Endometrium (tissue), 2 donors: ENCODE measurements at regions not wholly inside any gene's neighbourhood (a gene's known extent, or its start where the extent isn't known, plus 50 kb on each side); places are given as distances from the start of the nearest gene placed in this dataset.
"Not testable (repeated sequence)": the region's sequence is repeated elsewhere in the genome, so short reads cannot be mapped to it uniquely, and the experiment has no call there.

Source experiments
- FAIRE-seq: peaks from 2 replicates; lab custom pipeline; 2012; peaks lifted over from hg19 to GRCh38; lab: Jason Lieb, UNC
- donor health status: control.
- donor health status: control.

DNA sequence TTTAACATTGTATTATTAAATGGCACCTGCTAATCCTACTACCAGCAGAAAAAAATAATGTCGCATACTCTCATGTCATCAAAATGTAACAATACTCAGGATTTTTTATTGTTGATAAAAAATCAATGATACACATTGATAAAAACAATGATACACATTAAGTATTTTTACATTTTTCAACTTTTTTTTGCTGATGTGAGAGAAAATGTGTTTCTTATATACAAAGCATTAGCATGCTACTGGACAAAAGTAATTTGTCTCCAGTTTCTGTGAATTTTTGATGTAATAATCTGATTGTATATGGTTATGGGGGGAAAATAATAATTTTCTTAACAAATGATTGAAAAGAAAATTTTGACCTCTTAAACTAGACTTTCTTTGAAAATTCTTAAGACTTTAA is 1256.6 kb upstream of the CNTN5 start:
- no peak for FAIRE-seq

DNA sequence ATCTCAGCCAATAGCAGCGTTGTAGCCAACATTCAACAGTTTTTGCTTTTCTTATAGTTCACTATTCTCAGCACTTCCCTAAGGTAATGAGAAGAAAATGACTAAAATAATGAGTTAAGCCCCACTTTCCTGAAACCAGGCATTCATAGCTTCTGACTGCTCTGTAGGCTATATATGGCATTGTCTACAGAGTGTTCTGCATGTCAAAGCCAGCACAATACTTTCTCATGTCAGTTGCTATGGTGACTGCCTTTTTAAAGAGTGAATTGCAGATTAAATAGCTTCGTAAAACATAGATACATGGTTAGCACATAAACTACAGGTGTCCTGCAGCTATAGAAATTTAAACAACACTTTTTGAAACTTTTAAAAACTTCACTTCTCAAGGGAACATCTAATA is 1256.1 kb upstream of the CNTN5 start:
- no peak for FAIRE-seq

DNA sequence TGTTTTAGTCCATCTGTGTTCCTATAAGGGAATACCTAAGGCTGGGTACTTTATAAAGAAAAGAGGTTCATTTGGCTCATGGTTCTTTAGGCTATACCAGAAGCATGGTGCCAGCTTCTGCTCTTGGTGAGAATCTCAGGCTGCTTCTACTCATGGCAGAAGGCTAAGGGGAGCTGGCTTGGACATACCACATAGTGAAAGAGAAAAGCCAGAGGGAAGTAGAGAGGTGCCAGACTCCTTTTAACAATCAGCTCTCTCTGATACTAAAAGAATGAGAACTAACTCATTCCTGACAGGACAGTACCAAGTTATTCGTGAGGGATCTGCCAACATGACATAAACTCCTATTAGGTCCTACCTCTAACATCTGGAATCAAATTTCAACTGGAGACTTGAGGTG is 1250.2 kb upstream of the CNTN5 start:
- FAIRE-seq: no peak

DNA sequence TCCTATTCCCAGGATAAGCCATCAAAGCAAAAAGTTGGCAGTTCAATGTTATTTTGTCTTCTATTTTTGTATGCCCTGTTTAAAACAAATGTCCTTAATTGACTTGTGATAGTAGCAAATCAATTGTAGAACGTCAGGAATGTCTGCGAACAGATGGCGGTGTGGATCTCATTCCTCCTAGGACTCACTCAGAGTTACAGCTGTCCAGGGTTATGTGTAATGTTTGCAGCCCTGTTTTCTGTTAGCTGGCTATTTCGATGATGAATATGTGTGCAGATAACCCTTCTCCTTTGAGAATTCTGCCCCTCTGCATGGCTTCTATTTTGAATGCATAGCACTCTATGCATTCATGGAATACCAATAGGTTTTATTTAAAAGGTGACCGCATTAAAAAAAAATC is 1248.0 kb upstream of the CNTN5 start:
- FAIRE-seq: no peak

DNA sequence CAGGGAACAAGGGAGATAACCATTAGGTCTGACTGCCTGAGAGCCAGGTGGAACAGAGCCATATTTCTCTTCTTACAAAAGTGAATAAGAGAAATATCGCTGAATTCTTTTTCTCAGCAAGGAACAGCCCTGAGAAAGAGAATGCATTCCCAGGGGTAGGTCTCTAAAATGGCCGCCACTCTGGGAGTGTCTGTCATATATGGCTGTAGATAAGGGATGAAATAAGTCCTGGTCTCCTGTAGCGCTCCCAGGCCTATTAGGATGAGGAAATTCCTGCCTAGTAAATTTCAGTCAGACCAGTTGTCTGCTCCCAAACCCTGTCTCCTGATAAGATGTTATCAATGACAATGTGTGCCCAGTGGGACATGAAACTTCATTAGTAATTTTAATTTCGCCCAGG is 1236.4 kb upstream of the CNTN5 start:
- FAIRE-seq: not testable (repeated sequence)

DNA sequence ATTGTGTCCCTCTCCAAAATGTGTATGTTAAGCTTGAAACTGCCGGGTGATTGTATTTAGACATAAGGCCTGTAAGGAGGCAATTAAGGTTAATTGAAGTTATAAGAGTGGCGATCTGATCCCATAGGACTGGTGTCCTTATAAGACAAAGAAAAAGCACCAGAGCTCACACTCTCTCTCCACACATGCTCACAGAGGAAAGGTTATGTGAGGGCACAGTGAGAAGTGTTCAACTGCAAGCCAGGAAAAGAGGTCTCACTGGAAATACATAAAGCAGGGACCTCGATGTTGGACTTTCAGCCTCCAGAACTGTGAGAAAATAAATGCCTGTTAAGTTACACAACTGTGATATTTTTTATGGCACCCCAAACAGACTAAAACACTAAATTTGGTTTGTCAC is 1233.8 kb upstream of the CNTN5 start:
- FAIRE-seq: no peak

DNA sequence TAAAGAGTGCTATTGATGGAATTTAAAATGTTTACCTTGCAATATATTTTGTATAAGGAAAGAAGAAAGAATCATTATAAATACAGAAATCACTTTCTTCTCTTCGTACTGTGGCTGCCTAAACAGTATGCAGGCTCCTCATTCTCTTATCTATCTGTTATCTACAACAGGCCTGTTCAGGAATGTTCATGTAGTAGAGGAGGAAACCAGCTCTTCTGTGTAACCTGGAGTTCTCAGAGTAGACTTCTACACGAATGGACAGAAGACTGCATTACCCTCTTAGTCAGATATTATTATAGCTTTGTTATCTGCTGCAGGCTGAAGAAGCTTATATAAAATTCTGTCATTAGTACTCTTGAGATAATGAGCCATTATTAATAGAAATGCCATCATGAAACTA is 1225.9 kb upstream of the CNTN5 start:
- no peak for FAIRE-seq

DNA sequence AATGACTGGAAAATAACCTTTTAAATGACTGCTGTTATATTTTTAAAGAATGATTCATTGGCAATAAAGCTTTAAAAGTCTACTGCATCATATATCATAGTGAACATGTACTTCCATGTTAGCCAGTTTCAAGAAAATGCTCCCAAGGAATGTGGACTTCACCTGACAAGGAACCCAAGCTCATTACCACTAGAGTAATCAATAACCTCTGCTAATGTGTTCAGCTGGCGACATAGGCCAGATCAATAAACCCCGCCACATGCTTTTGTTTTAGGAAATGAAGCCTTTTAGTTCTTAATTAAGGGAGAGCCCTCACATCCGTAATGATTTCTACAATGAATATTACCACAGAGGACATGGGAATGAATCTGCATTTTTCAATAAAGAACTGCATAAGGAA is 1219.9 kb upstream of the CNTN5 start:
- FAIRE-seq: no peak

DNA sequence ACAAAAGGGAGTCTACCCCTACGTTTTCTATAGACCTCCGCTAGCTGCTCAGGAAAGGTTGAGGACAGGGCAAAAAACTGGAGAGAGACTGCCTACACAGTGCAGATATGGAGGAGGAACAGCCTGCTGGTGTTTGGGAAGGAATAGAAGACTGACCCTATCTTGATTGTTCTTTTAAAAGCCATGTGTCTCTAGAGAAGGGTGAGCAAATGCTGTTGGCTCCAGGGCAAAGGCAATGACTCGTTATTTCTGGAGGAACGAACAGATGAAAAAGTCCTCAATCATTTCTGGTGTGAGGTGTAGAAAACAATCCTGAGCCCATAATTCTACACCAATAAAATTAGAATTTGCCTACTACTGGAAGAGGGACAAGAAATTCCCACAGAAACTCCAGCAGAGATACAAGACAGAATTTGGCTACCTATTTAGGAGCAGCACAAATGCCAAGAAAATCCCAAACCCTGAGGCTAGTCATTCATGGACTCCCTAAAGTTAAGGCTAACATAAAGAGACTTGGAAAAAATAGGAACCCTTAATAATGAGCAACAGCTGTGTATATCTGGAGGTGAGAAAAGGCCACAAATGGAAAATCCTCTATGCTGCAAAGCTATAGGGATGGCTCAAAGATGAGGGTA is 1206.3 kb upstream of the CNTN5 start:
- FAIRE-seq: no peak

DNA sequence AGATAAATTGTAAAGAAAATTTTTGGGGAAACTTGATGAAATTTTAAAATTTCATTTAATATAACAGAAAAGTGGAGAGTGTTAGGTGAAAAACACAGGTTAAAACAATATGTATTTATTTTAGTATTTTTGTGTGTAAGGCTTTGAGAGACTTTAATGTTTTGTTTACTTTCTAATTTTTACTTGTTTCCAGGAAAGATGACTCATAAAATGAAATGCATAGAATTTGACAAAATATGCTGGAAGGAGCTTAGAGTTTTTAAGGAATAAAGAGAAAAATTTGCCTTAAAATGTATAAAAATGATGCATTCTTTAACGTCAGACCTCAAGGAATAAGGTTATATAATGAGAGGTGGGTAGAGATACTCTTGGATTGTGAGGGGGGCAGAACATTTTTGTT is 1205.1 kb upstream of the CNTN5 start:
- FAIRE-seq: no peak

DNA sequence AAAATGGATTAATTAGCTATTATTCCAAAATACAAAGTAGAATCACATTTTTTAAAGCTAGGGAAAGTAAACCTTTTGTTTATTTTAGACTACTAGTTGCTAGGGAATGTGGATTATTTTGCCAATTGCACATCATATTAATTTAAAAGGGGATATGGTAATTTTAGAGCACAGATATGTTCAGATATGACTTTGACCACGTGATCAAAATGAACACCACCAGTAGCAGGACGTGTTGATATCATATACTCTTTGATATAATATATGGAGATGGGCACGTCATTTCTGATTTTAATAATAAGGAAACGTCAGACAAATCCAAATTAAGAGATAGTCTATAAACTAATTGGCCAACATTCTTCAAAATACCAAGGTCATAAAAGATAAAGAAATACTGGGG is 1188.3 kb upstream of the CNTN5 start:
- no peak for FAIRE-seq

DNA sequence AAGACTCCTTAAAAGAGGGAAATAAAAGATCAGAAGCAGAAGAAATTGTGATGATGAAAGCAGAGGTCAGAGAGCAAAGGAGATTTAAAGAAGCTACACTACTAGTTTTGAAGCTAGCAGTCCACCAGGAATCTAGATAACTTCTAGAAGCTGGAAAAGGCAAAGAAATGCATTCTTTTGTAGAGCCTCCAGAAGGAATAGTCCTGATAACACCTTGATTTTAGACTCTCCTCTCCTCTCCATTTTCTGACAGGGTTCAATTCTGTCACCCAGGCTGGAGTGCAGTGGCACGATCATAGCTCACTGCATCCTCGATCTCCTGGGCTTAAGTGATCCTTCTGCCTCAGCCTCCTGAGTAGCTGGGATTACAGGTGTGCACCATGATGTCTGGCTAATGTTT is 1187.3 kb upstream of the CNTN5 start:
- no peak for FAIRE-seq

DNA sequence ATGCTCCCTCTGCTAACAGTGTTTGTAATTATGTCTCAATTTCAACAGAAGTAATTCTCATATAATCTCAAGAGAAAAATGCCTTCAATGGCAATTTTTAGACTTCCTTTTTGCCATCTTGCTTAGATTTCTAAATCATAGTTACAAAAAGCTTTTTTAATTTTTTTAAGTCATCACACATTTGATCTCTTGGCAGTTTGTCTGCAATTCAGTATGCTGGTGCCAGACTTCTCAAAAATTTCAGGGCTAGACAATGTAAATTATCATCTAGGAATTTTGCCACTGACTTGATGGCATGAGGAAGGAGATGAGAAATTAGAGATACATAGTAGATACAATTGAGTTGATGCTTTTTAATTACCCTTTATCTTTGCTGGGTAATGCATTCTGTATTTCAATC is 1176.7 kb upstream of the CNTN5 start:
- no peak for FAIRE-seq

DNA sequence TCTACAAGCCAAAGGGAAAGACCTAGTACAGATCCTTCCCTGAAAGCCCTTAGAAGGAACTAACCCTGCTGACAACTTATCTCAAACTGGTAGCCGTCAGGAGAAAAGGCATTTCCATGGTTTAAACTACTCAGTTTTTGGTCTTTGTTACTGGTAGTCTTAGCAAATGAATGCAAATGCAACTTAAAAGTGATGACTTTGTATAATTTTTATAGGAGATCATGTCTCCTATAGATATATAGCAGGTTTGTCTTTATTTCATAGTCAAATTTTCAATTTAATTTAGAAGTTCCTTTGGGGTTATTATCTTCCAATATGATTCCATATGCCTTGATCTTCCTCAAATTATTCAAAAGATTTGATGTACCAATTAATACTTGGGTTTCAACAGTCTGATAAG is 1173.0 kb upstream of the CNTN5 start:
- no peak for FAIRE-seq

DNA sequence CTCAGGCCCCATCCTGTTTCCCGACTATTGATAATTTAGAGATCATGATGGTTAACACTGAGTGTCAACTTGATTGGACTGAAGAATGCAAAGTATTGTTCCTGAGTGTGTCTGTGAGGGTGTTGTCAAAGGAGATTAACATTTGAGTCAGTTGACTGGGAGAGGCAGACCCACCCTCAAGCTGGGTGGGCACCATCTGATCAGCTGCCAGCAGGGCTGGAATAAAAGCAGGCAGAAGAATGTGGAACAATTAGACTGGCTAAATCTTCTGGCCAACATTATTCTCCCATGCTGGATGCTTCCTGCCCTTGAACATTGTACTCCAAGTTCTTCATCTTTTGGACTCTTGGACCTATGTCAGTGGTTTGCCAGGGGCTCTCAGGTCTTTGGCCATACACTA is 1170.0 kb upstream of the CNTN5 start:
- FAIRE-seq: no peak

DNA sequence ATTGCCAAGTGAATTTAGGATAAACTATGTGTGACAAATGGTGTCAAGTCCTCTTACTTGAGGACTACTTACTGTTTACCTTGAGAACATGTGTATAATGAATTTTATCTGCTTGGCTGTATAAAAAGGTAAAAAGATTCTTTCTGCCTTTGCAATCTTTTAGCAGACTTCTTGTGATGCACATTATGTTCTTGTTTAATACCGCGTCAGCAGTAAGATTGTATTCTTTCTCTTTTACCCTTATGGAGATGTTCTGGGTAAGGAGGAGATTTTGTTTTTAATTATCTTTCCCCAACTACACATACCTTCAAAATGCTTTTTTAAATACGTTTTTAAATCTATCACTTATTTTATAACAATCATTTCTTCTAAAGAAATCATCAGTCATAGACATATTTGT is 1166.4 kb upstream of the CNTN5 start:
- FAIRE-seq: no peak

DNA sequence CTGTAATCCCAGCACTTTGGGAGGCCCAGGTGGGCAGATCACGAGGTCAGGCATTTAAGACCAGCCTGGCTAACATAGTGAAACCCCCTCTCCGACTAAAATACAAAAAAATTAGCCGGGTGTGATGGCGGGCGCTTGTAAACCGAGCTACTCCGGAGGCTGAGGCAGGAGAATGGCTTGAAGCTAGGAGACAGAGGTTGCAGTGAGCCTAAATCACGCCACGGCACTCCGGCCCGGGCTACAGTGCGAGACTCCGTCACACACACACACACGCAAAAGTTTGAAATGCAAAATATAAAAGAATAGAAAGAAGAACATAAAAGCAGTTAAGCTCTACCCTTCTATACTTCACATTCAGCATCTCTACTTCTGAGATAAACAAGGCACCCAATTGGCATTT is 1165.9 kb upstream of the CNTN5 start:
- FAIRE-seq: no peak

DNA sequence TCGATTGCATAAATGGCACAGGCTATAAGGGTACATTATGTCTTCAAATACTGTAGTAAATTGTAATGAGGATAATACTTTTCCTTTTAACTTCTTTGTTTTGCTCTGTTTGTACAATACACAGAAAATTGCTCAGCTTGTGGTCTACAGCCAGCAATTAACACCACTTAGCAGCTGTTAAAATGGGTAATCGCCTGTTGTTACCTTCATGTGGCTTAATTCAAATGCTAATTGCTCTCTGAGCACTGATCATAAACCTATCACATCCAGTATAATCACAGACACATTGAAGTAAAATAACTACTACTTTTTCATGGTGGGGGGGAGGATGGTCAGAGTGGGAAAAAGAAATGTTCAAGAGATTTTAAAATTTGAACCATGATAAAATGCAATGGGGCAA is 1164.1 kb upstream of the CNTN5 start:
- FAIRE-seq: no peak

DNA sequence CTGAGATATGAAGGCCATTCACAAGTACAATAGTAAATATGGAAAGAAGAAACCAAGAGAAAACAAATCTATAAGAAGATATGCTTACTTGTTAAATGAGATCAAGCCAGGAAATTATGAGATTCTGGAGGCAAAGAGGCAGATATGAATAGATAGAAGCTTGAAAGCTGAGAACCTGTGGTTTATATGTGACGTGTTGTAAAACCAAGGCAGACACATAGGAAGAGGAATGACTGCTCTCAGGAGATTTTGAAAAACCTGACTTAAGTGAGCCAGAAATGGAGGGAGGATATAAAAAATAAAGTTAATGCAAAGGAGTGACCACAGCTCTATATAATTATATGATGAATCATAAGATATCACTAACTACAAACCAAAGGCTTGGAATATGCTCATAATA is 1160.5 kb upstream of the CNTN5 start:
- FAIRE-seq: no peak

DNA sequence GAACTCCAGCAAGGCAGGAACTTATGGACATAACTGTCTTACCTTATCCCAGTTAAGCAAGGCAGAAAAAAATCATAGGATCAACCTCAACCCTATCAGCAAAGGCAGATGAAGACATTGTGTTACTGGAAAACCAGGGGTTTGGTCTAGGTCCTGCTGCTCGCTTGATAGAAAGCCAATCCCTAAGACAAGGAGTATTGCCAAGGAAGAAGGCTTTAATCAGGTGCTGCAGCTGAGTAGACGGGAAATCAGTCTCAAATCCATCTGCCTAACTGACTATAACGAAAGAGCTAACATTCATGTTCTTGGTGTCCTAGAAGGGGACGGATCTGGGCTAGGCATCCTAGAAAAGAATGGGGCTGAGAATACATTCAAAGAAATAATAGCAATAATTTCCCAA is 1158.7 kb upstream of the CNTN5 start:
- FAIRE-seq: no peak

DNA sequence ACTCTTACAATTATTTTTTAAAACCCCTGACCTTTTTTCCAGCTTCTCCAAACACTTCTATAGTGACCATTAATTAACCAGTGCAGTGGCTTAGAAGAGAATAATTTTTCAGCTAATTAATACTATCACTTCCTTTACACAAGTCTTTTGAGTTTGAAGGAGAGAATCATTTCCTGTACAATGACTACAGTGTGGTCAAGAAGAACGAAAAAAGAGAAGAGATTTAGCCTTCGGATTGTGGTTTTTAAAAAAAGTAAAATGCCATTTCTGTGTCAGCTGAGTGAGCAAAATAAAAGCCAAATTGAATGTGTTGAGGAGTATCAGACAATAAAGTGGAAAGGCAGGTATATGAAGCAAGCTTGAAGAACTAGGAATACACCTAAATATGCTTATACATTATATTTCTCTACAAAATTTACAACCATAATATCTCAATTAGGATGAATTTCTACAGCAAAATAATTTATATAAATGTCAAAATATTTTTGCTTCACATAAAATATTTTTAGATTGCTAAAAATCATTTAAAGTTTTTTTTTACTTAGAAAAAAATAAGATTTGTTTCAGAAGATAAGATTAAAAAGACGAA is 1155.2 kb upstream of the CNTN5 start:
- FAIRE-seq: no peak

DNA sequence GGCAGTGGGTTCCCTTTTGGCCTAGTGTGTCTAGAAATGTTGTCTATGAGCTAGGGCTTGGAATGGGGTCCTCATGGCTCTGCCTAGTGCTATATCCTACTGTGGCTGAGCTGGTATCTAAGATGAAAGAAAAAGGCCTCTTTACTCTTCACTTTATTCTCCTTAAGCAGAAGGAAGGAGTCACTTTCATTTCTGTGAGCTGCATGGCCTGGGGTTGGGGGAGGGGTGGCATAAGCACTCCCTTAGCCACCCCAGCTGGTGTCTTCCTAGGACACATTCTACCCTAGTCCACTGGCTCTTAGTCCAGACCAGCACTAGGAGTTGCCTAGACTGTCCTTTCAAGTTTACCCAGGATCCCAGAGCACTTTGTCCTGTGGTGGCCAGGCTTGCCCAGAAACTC is 1148.9 kb upstream of the CNTN5 start:
- no peak for FAIRE-seq

DNA sequence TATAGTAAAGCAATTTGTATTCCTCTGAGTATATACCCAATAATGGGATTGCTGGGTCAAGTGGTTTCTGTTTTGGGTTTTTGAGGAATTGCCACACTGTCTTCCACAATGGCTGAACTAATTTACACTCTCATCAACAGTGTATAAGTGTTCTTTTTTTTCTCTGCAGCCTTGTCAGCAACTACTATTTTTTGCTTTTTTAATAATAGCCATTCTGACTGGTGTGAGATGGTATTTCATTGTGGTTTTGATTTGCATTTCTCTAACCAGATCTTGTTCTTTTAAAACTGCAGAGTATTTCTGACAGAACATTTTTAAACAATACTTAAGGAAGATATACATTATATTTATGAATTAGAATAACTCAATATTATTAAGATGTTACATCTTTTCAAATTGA is 1140.5 kb upstream of the CNTN5 start:
- no peak for FAIRE-seq

DNA sequence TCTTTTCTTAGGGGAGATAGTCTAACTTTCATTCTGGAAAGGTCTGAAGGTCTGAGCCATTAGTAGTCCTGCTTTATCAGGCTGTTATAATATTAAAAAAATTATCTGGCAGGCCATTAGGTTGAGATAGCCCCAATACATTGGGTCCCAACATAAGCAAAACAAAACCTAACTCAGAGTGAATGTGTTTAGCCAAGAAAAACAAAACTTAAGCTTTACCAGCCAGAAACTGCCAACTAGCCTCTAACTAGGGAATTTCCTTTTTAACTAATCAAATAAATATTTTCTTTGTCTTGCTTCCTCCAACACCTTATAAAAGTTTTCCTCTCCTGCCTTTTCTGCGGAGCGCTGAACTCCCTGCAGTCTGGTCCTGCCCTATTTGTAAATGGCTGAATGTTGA is 1137.7 kb upstream of the CNTN5 start:
- FAIRE-seq: no peak

DNA sequence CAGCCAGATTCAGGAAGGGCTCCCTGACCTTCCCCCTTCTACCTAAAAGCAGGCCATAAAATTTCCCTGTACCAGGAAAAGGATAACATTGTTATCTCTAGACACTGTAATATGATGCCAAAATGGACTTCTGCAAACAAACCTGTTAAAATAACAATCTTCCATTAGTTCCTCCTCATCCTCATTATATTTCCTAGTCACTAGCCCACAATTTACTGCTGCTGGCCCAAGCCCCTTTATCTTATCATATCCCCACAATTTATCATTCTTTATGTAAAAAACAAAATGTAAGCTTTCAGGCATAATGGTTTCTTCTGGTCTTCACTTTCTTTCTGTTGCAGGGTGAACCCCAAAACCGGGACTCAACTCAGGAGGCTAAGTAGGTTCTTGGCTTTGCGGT is 1132.1 kb upstream of the CNTN5 start:
- FAIRE-seq: no peak
